ENCODE measurements at regions not wholly inside any gene's neighbourhood (a gene's known extent, or its start where the extent isn't known, plus 50 kb on each side); places are given as distances from the start of the nearest gene placed in this dataset.

DNA sequence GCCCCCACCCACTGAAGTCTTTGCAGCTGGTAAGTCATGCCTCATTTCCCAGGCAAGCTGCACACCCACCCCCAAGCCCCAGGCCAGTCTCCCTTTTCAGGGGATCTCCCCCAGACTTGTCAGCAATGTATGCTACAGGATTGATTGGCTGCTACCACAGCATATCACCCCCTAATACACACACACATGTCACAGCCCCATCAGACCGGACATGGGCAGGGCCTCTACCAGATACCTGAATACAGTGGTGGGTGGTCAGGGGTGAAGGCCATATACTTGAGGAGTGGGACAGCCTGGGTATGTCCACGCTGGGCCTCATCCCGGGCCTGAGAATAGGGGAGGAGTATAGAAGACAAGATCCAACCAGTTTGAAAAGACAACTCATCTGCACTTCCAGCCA, 63.4 kb upstream of the ARAP3 start:
- no peak for DNase-seq

DNA sequence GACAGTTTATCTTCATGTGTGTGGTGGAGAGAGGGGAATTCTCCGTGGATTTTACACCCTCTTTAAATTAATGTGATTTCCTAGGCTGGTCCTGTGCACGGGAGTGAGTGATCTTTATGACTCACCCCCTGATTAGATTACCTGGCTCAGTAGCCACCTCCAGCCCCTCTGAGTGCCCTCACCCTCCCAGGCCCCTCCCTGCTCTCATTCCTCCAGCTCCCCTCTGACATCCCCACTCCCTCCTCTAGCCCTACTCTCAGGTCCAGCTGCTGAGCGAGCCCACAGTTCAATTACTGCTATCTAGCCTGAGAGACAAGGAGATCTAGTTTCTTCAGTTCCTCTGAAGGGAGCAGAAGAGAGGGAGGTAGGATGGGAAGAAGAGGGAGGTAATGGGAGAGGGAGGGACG, 61.8 kb upstream of the ARAP3 start:
- no peak for DNase-seq

GRCh38 chr5:141742866-141743851, 61.1 kb upstream of the ARAP3 start:
- no peak for DNase-seq

GRCh38 chr5:141742144-141742543, 60.1 kb upstream of the ARAP3 start:
- DNase-seq: no peak

- DNase-seq: no peak
Measured at GRCh38 chr5:141740885-141741284, 58.9 kb upstream of the ARAP3 start.

GRCh38 chr5:141737535-141737934, 55.5 kb upstream of the ARAP3 start:
- DNase-seq: no peak

- no peak for DNase-seq
Measured at GRCh38 chr5:141735823-141736222, 53.8 kb upstream of the ARAP3 start.

- peak in 1 of 2 donors; percentile 7 for DNase-seq
Measured at GRCh38 chr5:141734501-141735229, 52.6 kb upstream of the ARAP3 start.

DNA sequence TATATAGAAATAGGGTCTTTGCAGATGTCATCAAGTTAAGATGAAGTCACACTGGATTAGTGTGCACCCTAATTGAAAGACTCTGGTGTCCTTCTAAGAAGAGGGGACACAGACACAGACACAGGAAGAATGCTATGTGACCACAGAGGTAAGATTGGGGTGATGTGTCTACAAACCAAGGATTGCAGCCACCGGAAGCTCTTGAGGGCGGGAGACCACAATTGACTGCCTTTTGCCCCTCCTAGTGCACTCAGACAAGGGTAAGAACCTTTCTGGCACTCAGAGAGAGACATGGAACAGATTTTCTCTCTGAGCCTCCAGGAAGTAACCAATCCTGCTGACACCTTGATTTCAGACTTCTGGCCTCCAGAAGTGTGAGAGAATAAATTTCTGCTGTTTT, 51.2 kb upstream of the ARAP3 start:
- no peak for DNase-seq

DNA sequence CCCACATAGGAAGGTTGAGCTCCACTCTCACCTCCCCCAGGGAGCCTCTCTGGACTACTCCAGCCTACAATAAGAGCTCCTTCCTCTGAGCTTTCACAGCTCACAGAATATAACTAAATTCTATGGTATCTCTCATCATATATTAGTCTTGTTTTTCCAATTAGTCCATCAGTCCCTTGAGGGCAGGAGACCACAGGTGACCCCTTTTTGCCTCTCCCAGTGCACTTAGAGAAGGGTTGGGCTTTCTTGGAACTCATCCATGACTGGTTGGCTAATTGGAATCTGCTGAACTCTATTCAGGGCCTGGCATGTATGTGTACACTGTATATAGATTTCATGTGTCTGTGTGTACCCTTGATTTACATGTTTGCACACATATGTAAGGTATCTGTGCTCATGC, 50.4 kb upstream of the ARAP3 start:
- DNase-seq: no peak

Data from CD4-positive, alpha-beta T cell treated with Interleukin-1 beta for 1 hour (primary cell).